ENCODE measurements at regions not wholly inside any gene's neighbourhood (a gene's known extent, or its start where the extent isn't known, plus 50 kb on each side); places are given as distances from the start of the nearest gene placed in this dataset.

DNA sequence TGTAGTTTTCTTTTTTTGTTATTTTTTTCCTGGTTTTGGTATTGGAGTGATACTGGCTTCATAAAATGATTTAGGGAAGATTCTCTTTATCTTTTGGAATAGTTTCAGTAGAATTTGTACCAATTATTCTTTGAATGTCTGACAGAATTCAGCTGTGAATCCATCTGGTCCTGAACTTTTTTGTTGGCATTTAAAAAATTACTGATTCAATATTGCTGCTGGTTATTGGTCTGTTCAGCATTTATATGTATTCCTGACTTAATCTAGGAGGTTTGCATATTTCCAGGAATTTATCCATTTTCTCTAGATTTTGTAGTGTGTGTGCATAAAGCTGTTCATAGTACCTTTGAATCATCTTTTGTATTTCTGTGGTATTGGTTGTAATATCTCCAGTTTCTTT lies 100.2 kb downstream of the NXNL2 start:
- TF ChIP-seq, protein P1, sequence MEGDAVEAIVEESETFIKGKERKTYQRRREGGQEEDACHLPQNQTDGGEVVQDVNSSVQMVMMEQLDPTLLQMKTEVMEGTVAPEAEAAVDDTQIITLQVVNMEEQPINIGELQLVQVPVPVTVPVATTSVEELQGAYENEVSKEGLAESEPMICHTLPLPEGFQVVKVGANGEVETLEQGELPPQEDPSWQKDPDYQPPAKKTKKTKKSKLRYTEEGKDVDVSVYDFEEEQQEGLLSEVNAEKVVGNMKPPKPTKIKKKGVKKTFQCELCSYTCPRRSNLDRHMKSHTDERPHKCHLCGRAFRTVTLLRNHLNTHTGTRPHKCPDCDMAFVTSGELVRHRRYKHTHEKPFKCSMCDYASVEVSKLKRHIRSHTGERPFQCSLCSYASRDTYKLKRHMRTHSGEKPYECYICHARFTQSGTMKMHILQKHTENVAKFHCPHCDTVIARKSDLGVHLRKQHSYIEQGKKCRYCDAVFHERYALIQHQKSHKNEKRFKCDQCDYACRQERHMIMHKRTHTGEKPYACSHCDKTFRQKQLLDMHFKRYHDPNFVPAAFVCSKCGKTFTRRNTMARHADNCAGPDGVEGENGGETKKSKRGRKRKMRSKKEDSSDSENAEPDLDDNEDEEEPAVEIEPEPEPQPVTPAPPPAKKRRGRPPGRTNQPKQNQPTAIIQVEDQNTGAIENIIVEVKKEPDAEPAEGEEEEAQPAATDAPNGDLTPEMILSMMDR (IDR thresholded peaks at IDR 0.05; ENCODE audit: low read depth, low read length), result no peak

DNA sequence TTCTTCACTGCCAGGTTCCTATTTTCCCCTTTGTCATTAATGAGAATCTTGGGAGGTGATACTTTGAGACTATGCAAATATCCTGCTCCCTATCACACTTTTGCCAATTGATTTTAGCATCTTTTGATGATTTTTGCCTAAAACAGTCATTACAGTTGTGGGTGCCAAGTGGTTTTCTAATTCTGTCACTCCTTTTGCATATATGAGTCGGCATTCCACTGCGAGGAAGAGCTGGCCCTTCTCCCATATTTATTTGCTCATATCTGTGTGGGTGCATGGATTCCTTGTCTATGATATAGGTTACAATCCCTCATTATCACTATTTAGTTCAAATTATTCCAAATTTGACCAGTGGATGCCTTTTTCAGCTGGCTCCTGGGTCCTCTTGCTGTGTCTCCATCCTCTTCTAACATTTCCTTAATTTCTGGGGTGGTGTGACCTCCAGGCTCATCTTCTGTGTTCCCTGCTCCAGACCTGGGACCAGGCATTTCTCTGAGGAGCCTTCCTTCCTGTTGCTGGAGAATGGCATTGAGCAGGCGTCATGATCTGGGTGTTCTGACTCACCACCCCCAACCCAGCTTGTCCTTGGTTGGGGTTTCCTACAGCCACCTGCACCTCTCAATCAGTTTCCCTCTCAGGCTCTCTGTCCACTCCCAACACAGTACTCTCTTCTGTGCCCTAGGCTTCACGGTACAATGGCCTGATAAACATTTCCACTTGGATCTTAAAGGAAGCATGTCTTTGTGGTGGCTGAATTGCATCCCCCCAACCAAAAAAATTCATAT lies 106.7 kb downstream of the NXNL2 start:
- no peak for DNase-seq (ENCODE audit: extremely low read depth, low read depth)
- TF ChIP-seq, protein P1 (IDR thresholded peaks at IDR 0.05; ENCODE audit: low read depth, low read length), result no peak

More for the DNA sequence above, 100.2 kb downstream of the NXNL2 start:
- no peak for DNase-seq (ENCODE audit: extremely low read depth, low read depth)

DNA sequence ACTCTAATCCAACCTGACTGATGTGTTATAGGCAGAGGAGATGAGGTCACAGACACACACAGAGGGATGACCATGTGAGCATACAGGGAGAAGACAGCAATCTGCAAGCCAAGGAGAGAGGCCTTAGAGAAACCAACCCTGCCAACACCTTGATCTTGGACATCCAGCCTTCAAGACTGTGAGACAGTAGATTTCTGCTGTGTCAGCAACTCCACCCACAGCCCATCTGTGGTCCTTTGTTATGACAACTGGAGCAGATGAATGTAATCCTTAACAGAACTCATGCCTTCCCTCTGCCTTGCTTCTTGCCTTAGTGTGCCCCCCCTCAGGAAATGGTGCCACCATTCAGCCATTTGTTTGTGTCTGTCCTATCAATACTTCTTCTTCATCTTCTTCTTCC lies 107.4 kb downstream of the NXNL2 start:
- no peak for DNase-seq (ENCODE audit: extremely low read depth, low read depth)
- TF ChIP-seq, protein P1 (IDR thresholded peaks at IDR 0.05; ENCODE audit: low read depth, low read length), result no peak

DNA sequence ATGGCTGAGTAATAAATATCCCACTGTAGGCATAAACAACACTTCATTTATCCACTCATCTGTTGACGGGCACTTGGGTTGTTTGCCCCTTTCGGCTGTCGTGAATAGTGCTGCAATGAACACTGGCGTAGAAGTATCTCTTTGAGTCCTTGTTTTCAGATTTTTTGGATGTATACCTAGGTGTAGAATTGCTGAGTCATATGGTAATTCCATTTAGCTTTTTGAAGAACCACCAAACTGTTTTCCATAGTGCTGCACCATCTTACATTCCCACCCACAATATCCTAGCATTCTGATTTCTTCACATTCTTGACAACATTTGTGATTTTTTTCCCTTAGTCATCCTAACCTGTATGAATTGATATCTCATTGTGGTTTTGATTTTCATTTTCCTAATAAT lies 109.0 kb downstream of the NXNL2 start:
- DNase-seq (ENCODE audit: extremely low read depth, low read depth), result no peak
- TF ChIP-seq, protein P1 (IDR thresholded peaks at IDR 0.05; ENCODE audit: low read depth, low read length), result no peak

DNA sequence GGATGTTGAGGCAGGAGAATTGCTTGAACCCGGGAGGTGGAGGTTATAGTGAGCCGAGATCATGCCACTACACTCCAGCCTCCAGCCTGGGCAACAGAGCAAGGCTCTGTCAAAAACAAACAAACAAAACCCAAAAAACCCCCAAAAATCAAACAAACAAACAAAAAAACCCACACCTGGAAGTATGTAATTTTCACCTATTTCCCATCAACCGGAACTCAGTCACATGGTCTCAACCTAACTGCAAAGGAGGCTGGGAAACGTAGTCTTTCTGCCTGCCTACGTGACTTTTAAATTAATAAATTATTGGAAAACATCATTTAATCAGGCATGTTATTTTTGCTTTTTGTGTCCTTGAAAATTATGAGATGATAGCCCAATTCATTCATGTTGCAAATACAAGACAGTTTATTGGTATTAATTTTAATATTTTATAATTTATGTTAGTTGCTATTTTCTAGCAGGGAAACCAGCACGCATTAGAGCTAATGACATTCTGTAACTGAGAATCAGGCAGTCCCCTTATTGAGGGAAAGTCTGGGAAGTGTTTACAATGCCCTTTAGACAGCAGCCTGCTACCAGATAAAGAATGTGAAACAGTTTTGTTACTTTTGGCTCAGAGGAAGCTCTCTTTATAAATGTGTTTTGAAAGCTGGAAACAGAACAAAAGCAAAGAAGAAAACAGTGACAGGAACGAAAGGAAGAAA lies 110.3 kb downstream of the NXNL2 start:
- DNase-seq (ENCODE audit: extremely low read depth, low read depth), result no peak
- TF ChIP-seq, protein P1 (IDR thresholded peaks at IDR 0.05; ENCODE audit: low read depth, low read length), result no peak

DNA sequence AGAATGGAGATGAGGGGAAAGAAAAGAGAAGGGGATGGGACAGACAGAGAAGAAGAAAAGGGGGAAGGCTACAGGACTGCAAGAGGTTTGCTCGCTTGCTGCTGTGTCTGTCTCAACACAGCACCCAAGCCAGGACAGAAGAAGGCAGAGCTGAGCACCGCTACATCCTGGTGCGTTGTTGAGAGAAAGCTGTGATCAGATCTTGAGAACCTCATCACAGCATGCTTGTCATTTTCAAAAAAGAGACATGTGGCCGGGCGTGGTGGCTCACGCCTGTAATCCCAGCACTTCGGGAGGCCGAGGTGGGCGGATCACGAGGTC lies 110.9 kb downstream of the NXNL2 start:
- no peak for DNase-seq (ENCODE audit: extremely low read depth, low read depth)
- TF ChIP-seq, protein P1 (IDR thresholded peaks at IDR 0.05; ENCODE audit: low read depth, low read length), result no peak

DNA sequence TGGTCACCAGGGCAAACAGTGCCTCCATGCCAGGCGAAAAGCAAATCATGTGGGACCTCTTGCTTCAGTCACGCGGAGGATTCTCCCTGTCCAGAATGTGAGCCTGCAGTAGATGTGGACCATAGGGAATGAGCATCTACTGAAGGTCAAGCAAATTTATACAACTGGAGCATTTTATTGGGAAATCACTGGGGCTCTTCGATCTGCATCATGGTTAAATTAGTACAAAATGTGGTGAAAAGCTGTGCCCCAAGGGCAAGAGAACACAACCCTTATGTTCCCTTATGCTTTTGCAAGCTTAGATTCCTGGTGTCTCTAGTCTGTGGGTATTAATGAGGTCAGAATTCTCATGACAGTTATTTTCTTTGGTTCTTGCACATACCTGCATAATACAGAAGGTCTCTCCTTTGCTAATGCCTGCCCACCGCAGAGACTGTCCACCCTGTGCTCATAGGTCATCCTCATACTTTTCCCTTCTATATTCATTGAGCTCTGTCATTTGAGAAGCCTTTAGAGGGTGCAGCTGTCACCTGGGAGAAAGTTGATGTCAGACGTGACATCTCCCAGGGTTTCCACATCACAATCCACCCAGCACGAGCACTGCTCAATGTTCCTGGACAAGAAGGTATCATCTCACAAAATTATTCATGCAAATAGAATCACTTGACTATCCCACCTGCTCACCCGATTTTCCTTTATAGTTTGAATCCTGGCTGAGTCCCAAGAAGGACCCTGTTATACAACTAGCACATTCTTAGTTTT lies 111.7 kb downstream of the NXNL2 start:
- TF ChIP-seq, protein P1 (IDR thresholded peaks at IDR 0.05; ENCODE audit: low read depth, low read length), result no peak
- no peak for DNase-seq (ENCODE audit: extremely low read depth, low read depth)
